ENCODE measurements at regions not wholly inside any gene's neighbourhood (a gene's known extent, or its start where the extent isn't known, plus 50 kb on each side); places are given as distances from the start of the nearest gene placed in this dataset.

DNA sequence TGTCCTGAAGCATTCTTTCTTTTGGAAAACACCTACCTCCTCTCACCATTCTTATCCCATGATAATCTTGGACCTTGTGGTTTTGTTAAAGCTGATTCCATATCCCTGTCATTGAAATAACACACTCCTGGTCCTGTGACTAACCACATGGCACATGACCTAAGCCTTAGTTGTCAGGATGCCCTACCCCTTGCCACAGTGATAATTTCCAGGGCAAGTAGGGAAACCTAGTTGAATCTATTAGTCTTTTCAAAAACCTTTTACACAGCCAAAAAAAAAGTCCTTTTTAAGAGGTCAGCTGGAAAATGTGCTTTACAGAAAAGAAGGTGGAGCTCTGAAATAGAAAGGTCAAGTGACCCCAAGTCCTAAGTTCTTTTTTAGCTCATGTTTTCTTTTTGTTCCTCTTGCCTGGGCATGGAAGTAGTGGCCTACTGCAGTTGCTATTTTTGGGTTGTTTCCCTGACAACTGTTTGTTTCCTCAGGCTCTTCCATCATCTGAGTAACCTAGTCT lies 608.4 kb downstream of the LRFN5 start:
- no peak for DNase-seq (ENCODE audit: low read depth)

DNA sequence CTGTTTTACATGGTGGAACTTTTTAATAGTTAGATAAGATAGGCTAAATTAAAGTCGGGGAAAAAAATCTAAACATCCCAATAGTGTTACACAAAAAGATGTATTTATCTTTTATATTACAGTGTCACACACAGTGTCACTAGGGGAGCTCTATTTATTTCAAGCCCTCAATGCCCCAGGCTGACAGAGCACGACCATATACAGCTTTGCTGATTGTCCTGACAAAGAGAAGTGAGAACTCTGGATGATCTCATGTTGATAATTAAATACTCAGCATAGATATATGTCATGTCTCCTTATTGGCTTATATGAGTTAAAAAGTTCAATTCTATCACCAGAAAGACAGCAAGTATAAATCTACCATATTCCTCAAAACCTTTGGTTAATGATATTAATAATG lies 594.3 kb downstream of the LRFN5 start:
- no peak for DNase-seq (ENCODE audit: low read depth)

DNA sequence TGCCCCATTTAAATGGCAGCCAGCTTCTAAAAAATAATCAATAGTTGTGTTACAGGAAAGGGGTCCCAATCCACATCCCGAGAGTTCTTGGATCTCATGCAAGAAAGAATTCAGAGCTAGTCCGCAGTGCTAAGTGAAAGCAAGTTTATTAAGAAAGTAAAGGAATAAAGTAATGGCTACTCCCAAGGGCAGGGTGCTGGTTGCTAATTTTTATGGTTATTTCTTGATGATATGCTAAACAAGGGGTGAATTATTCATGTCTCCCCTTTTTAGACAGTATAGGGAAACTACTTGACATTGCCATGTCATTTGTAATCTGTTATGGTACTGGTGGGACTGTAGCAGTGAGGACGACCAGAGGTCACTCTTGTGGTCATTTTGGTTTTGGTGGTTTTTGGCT lies 591.3 kb downstream of the LRFN5 start:
- no peak for DNase-seq (ENCODE audit: low read depth)

DNA sequence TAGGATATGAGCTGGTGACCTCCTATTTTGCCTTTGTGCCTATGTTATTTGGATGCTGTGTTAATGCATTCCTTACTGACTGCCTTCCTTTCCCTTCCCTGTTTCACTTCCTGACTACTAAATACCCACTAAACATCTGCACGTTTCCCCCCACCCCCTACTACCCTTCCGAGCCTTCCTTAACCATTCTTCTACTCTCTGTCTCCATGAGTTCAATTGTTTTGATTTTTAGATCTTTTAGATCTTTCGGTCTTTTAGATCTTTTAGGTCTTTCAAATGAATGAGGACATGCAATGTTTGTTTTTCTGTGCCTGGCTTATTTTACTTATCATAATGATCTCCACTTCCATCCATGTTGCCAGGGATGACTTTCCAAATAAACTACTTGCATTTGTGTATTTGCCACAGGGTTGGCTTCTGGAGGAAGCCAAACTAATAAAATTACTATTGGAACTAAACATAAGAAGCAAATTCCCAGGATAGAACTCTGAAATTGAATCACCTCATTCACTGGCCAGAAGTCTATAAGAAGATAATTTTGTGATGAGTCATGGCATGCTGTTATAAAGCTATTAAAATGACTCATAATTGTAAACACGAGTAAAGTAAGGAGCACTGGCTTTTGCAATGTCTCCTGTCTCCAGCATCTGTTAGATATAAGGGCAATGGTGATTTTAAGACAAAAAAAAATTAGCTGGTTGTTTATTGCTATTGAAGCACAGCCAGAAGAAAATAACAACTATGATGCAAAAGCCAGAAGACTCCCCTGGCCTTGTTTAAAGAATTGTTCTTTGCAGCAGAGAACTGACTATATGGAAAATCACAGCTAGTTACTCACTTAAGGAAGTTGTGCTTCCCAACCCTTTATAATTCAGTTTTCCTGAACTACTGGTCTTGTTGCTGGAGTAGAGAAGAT lies 586.3 kb downstream of the LRFN5 start:
- no peak for DNase-seq (ENCODE audit: low read depth)

DNA sequence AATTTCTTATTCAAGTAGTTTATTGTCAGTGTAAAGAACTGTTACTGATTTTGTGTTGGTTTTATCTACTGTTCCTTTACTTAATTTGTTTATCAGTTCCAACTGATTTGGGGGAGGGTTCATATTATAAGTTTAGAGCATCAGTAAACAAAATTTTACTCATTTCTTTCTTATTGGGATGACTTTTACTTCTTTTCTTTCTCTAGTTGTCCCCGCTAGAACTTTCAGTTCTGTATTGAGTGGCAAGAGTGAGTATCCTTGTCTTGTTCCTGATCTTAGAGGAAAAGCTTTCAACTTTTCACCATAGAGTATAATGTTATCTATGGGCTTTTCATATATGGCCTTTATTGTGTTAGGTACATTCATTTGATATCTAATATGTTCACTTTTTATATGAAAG lies 584.1 kb downstream of the LRFN5 start:
- no peak for DNase-seq (ENCODE audit: low read depth)

DNA sequence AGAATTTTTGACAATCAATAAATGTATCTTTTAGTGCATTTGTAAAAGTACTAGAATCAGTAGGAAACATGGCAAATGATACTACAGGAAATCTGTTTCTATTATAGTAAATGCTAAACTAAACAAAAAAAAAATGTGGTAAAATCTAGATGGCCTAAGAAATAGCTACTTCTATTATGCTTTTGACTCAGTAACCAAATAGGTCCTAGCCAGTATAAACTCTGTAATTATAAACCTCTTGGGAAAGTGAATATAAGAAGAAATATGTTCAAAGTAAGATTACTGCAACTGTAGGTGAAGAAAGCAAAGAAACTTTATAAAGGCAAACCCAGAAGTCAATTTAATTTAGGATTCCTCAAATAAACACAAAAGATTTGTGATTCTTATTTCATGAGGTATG lies 581.2 kb downstream of the LRFN5 start:
- DNase-seq (ENCODE audit: low read depth), result no peak

DNA sequence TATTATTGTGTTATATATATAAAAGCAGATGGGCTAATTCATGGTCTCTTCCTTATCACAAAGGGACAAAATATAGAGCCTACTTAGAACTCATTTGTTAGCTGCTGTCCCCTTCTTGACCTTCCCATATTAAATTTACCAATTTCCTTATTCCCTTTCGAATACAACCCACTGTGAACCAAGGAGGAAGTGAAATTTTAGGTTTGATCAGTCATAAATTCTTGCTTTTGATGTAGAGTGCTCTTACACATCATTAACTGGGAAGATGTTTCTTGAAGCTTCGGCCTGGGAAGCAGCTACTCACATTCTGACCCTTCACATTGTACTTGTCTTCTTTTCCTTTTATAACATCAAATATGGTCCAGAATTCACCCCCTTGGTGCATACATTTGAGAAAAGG lies 579.0 kb downstream of the LRFN5 start:
- no peak for DNase-seq (ENCODE audit: low read depth)

DNA sequence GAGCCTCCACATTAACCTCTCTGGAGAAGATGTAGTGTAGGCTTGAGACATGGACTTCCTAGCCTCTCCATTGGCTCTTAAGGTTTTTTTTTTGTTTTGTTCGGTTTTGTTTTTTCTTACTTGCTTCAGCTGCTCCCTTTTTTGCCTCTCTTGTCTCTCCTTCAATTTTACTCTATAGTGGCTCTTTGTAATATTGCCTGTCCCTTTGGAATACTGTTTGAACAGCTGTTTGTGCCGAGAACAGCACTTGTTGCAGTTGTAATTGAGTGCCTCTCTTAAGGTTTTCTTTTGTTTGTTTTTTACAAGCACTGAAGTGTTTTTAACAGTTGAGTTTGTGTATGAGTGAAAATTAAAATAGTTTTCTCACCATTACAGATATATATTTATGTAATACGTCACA lies 567.7 kb downstream of the LRFN5 start:
- DNase-seq (ENCODE audit: low read depth), result no peak

DNA sequence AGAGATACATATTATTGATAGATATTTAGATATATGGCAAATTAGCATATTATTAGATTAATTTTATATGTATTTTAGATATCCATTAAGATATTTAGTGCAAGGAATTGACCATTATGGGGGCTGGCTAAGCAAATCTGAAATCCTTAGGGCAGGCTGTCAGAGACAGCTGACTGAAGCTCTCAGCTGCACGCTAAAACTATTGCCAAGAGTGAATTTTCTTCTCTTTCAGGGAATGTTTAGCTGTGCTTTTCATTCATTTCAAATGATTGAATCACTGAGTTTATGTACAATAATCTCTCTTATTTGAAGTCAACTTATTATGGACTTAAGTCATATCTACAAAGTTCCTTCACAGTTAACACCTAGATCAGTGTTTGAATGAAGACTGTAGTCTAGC lies 566.5 kb downstream of the LRFN5 start:
- no peak for DNase-seq (ENCODE audit: low read depth)

DNA sequence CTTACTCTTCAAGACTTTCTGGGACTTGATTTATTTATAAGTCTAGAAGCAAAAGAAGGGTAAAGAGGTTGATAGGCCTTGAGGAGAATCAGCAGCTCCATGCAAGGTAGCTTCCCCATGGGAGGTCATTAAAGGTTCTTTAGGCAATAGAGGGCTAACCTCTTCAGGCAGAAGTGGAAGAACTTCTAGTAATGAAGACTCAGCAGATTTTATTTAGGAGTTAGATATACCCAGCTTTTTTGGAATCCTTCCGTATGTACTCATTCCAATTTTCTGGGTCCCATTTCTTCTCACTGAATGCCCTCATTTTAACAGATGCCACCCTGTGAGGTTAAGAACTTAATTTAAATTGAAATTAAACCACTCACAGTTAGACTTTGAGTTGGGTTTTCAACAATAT lies 565.6 kb downstream of the LRFN5 start:
- DNase-seq (ENCODE audit: low read depth), result no peak

DNA sequence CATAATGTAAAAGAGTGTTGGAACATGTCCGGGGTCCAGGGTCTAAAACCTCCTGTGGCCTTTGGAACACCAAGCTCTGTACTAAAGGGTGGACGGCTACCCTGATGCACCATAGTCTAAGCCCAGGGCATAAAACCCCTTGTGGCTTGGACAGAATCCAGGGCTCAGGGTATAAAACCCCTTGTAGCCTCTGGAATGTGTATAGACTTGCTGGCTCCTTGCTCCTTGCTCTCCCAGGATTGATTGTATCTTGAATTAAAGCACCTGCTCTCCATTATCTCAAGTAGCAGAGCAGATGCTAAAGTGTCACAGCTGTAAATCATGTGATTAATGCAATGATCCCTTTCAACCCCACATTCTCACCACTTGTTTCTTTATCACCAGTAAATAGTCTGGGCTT lies 556.5 kb downstream of the LRFN5 start:
- DNase-seq (ENCODE audit: low read depth), result no peak

DNA sequence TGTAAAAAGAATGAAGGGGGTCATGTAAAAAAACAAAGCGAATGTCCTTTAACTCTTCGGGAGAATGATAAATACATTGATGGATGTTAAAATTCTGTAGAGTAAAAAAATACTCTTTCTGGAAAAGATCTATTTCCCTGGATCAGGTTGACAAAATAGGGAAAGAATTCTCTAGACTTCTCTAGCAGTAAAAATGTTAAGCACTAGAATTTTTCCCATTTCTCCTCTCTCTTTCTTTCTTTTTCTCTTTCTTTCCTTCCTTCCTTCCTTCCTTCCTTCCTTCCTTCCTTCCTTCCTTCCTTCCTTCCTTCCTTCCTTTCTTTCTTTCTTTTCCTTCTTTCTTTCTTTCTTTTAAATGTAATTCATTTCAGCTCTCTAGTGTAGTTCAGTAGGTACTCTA lies 552.5 kb downstream of the LRFN5 start:
- no peak for DNase-seq (ENCODE audit: low read depth)

DNA sequence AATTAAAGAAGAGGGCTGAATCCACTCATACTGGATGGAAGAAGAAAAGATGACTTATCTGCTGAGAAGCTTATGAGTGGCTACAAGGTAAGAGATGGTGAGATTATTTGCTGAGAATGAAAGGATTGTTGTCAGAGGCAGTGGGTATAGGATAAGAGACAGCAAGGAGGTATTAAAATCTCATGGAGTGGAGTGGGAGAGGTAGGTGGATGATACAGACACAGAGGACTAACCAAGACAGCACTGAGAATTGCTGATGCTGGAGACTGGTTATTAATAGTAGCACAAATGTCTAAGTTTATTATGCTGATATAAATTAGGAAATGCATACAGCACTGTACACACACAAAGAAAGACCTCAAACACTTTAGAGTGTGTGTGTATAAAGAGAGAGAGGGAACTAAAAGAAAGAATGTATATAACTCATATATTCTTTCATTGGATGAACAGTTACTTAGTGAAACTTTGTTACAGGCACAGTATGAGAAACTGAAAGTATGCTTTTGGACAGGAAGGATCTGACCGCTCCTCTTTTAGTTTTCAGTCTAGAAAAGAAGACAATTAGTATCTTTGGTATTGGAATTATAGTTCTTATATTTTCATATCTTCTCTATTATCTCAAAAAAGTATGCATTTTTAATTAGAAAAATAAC lies 543.1 kb downstream of the LRFN5 start:
- no peak for DNase-seq (ENCODE audit: low read depth)

DNA sequence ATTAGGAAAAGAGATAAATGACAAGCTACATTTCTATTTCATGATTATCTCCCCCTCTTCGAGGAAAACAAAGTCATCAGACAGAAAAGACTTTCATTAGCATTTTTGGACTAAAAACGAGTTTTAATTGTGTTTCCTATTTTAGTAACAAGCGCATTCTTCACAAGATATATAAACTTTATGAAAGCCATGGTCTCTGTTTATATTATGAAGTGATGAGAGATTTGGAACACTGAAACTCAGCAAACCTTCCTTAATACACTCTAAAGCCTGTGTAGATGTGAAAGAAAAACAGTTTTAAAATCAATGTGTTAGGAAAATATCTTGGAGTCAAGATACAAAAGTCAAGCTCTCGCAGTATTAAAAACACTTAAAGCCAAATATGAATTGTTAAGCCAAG lies 539.1 kb downstream of the LRFN5 start:
- DNase-seq (ENCODE audit: low read depth), result no peak

DNA sequence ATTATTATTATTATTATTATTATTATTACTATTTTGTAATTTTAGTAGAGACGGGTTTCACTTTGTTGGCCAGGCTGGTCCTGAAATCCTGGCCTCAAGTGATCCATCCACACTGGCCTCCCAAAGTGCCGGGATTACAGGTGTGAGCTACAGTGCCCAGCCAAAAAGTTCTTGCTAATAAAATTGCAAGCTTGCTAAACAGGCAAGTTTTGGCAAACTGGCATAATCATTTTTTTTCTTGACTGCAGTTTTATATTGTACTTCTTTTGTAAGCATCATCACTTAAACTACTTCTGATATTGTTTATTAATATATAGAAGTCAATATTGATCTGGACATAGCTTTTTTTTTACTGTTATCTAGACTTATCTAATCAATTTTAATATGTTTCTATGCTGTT lies 536.4 kb downstream of the LRFN5 start:
- DNase-seq (ENCODE audit: low read depth), result no peak

DNA sequence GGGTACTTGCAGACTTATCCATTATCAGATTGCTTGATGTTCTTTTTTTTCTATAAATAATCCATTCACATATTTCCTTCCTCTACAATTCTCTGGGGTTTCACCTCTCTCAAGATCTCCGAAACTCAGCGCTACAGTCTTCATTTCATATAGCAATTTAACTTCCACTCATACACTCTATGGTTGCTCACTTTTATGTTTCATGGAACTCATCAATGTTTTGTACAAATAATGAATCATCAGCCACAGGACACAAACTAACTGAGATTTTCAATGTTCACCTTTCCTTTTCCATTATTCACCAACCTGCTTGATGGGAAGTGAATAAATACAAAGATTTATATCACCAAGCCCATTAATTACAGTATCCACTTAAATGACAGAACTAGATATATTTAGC lies 534.7 kb downstream of the LRFN5 start:
- DNase-seq (ENCODE audit: low read depth), result no peak

DNA sequence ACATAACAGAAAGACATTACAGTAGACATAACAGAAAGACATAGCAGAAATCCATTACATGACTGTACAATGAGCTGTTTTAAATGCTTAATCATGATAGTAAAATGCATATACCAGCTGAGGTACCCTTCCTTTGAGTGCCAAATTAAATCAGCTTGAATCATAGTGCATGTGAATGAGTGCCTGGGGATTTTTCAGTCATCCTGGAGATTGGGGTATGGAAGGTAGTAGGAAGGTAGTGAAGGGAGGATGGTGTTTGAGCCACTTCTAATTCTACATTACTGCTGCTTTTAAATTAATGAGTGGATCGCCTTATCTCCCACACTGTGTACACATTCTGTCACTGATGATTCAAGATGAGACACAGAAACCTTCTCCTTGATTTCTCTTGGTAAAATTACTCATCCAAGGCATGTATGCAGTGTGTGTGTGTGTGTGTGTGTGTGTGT lies 534.2 kb downstream of the LRFN5 start:
- no peak for DNase-seq (ENCODE audit: low read depth)

DNA sequence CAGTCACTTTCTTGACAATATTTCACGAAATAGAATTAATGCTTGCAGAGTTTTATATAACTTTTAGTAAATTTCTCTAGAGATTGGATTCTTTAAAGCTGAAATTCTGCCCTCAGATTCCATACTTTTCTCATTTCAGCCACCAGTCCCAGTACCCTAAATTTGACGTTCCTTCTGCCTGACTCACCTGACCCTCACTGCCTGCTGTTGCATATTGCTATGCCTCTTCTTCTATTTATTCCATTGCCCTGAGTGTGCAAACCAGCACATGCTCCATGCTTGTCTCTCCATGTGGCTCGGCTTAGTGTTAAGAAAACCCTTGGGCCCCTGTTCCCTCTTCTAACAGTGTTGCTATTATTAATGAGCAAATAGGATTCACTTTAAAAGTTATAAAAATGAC lies 533.3 kb downstream of the LRFN5 start:
- DNase-seq (ENCODE audit: low read depth), result no peak

DNA sequence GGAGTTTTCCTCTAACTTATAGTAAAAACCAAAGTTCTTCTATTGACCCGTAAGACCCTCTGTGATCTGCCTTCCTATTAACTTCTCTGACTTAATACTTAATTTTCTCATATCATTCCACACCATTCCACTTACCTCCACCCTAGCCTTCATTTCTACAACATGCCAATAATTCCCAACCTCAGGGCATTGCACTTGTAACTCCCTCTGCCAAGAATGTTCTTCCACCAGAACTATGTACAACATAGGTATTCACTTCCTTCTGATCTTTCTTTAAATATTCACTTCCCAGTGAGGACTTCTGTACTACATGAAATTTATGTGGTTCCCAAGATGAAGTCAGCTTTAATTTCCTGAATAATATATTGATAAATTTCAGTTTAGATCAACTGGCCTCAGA lies 531.7 kb downstream of the LRFN5 start:
- DNase-seq (ENCODE audit: low read depth), result no peak

DNA sequence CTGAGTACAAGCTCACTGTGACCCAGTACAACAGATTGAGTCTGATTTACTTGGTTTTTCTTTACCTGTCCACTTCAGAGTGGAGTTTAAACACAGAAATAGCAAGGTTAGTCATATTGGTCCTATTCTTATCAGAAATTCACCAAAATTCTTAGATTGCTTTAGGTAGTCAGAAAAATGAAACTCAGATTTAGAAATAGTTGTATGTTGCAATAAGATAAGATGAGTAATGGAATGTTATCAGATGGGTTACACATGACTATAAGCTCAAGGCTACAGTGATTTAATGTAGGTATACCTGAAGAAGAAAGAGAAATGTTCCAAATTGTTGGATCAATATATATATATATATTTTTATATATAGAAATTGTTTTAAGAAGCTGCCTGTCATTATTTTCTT lies 524.1 kb downstream of the LRFN5 start:
- no peak for DNase-seq (ENCODE audit: low read depth)

DNA sequence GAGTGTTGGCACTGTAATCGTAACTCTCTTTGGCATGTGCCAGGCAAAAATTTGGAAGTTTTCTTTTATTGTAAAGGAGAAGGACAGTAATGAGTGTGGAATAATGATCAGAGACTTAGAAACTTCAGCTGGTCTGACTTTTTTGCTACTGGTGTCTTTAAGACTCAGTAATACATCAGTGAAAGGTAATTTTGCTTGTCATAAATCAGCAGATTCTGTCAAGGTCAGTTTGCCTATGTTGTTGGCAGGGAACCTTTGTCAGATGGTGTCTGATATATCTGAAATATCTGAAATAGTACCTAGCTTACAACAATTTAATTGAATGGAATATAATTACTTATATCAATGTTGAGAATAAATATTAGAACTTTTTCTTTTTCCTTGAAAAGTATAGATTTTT lies 516.9 kb downstream of the LRFN5 start:
- no peak for DNase-seq (ENCODE audit: low read depth)

DNA sequence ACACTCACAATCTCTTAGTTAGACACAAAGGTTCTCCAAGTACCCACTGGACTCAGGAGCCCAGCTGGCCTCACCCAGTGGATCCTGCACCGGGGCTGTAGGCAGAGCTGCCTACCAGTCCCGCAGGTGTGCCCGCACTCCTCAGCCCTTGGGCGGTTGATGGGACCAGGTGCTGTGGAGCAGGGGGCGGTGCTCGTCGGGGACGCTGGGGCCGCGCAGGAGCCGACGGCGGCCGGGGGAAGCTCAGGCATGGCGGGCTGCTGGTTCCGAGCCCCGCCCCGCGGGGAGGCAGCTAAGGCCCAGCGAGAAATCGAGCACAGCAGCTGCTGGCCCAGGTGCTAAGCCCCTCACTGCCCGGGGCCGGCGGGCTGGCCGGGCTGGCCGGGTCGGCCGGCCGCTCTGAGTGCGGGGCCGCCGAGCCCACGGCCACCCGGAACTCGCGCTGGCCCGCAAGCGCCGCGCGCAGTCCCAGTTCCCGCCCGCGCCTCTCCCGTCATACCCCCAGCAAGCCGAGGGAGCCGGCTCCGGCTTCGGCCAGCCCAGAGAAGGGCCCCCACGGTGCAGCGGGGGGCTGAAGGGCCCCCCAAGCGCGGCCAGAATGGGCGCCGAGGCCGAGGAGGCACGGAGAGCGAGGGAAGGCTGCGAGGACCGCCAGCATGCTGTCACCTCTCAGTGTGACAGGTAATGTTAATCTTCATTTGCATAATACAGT lies 506.8 kb downstream of the LRFN5 start:
- DNase-seq (ENCODE audit: low read depth), result no peak

DNA sequence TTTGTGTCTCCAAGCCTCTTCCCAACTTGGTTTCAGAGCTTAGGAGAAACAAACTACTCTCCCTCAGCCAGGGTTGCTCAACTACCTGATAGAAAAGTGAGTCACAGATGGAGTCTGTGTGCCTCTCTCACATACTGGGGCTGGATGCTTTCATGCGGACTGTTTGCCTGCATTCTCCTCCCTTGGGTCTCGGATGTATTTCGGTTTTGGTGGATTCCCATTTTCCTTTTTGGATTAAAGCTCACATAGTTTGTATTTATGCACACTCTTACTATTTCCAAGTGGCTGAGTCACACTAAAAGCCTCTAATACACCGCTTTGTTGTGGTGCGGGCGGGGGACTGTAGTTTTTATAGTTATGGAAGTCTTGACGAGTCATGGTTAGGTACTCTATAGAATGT lies 505.4 kb downstream of the LRFN5 start:
- no peak for DNase-seq (ENCODE audit: low read depth)
